ENCODE measurements at regions not wholly inside any gene's neighbourhood (a gene's known extent, or its start where the extent isn't known, plus 50 kb on each side); places are given as distances from the start of the nearest gene placed in this dataset.

GRCh38 chr12:74945771-74946198 is 263.9 kb downstream of the KCNC2 start:
- Mint-ChIP-seq H3K9me3 (ENCODE audit: unreplicated experiment) (no peaks in the 10 kb centered on the region), H3K27me3 (ENCODE audit: unreplicated experiment) (peaks cover 10% of the 10 kb centered on the region), H3K27ac (ENCODE audit: unreplicated experiment) (no peak overlapping the region), H3K4me3 (ENCODE audit: unreplicated experiment) (no peak overlapping the region), H3K4me1 (ENCODE audit: unreplicated experiment) (no peaks in the 10 kb centered on the region), H3K36me3 (ENCODE audit: unreplicated experiment) (no peaks in the 10 kb centered on the region)
- DNase-seq (ENCODE audit: extremely low spot score, unreplicated experiment), result no peak
- TF ChIP-seq CTCF (IDR thresholded peaks at IDR 0.05), result no peak

GRCh38 chr12:74953697-74954096 is 255.9 kb downstream of the KCNC2 start:
- Mint-ChIP-seq H3K27ac (ENCODE audit: unreplicated experiment) (no peak overlapping the region), H3K9me3 (ENCODE audit: unreplicated experiment) (peaks cover 13% of the 10 kb centered on the region), H3K4me1 (ENCODE audit: unreplicated experiment) (no peaks in the 10 kb centered on the region), H3K36me3 (ENCODE audit: unreplicated experiment) (no peaks in the 10 kb centered on the region), H3K4me3 (ENCODE audit: unreplicated experiment) (no peak overlapping the region), H3K27me3 (ENCODE audit: unreplicated experiment) (no peaks in the 10 kb centered on the region)
- no peak for DNase-seq (ENCODE audit: extremely low spot score, unreplicated experiment)
- TF ChIP-seq CTCF (IDR thresholded peaks at IDR 0.05), result no peak

- no peaks in the 10 kb centered on the region for H3K36me3 Mint-ChIP-seq (ENCODE audit: unreplicated experiment)
- no peak for TF ChIP-seq CTCF (IDR thresholded peaks at IDR 0.05)
Observed at GRCh38 chr12:74957231-74957630, 252.4 kb downstream of the KCNC2 start.

GRCh38 chr12:74957634-74958033 is 252.0 kb downstream of the KCNC2 start:
- no peak for DNase-seq (ENCODE audit: extremely low spot score, unreplicated experiment)
- TF ChIP-seq CTCF (IDR thresholded peaks at IDR 0.05), result no peak
- Mint-ChIP-seq H3K4me3 (ENCODE audit: unreplicated experiment) (no peak overlapping the region), H3K9me3 (ENCODE audit: unreplicated experiment) (peaks cover 13% of the 10 kb centered on the region), H3K27ac (ENCODE audit: unreplicated experiment) (no peak overlapping the region), H3K4me1 (ENCODE audit: unreplicated experiment) (no peaks in the 10 kb centered on the region), H3K27me3 (ENCODE audit: unreplicated experiment) (no peaks in the 10 kb centered on the region), H3K36me3 (ENCODE audit: unreplicated experiment) (no peaks in the 10 kb centered on the region)

More at GRCh38 chr12:74957231-74957630, 252.4 kb downstream of the KCNC2 start:
- H3K9me3 Mint-ChIP-seq (ENCODE audit: unreplicated experiment), result peaks cover 13% of the 10 kb centered on the region
- H3K27me3 Mint-ChIP-seq (ENCODE audit: unreplicated experiment), result no peaks in the 10 kb centered on the region
- no peak overlapping the region for H3K27ac Mint-ChIP-seq (ENCODE audit: unreplicated experiment)
- H3K4me3 Mint-ChIP-seq (ENCODE audit: unreplicated experiment), result no peak overlapping the region
- no peak for DNase-seq (ENCODE audit: extremely low spot score, unreplicated experiment)
- no peaks in the 10 kb centered on the region for H3K4me1 Mint-ChIP-seq (ENCODE audit: unreplicated experiment)

- H3K4me3 Mint-ChIP-seq (ENCODE audit: unreplicated experiment), result no peak overlapping the region
- peaks cover 13% of the 10 kb centered on the region for H3K9me3 Mint-ChIP-seq (ENCODE audit: unreplicated experiment)
- H3K27me3 Mint-ChIP-seq (ENCODE audit: unreplicated experiment), result peaks cover 2% of the 10 kb centered on the region
- no peaks in the 10 kb centered on the region for H3K36me3 Mint-ChIP-seq (ENCODE audit: unreplicated experiment)
- DNase-seq (ENCODE audit: extremely low spot score, unreplicated experiment), result no peak
- no peaks in the 10 kb centered on the region for H3K4me1 Mint-ChIP-seq (ENCODE audit: unreplicated experiment)
- H3K27ac Mint-ChIP-seq (ENCODE audit: unreplicated experiment), result no peak overlapping the region
- no peak for TF ChIP-seq CTCF (IDR thresholded peaks at IDR 0.05)
Observed at GRCh38 chr12:74959657-74960056, 250.0 kb downstream of the KCNC2 start.
